HEK293 (cell line): ENCODE measurements at regions not wholly inside any gene's neighbourhood (a gene's known extent, or its start where the extent isn't known, plus 50 kb on each side); places are given as distances from the start of the nearest gene placed in this dataset.

Experiments
- CTCF ChIP-seq: fragments of 450-650 bp; formaldehyde crosslinking; IDR thresholded peaks from 2 replicates; pipeline ENCODE4 v1.5.1; 2016; ENCODE audit warnings: missing biosample characterization, missing genetic modification characterization
- REST ChIP-seq: fragments of 450-650 bp; formaldehyde crosslinking; IDR thresholded peaks from 2 replicates; pipeline ENCODE4 v1.5.1; 2016; ENCODE audit warnings: missing biosample characterization, missing genetic modification characterization
- ZBTB26 ChIP-seq: fragments of 450-650 bp; formaldehyde crosslinking; optimal IDR thresholded peaks from 2 replicates; pipeline ENCODE3; 2016; ENCODE audit warnings: missing biosample characterization, mild to moderate bottlenecking, missing genetic modification characterization
- ZBTB7A ChIP-seq: fragments of 450-650 bp; formaldehyde crosslinking; IDR thresholded peaks from 2 replicates; pipeline ENCODE4 v1.5.1; 2016; ENCODE audit warnings: low read depth, missing biosample characterization, missing genetic modification characterization
- ZNF155 ChIP-seq: fragments of 450-650 bp; formaldehyde crosslinking; IDR thresholded peaks from 2 replicates; pipeline ENCODE4 v1.5.1; 2016; ENCODE audit warnings: missing biosample characterization, missing genetic modification characterization
- ZNF174 ChIP-seq: fragments of 450-650 bp; formaldehyde crosslinking; IDR thresholded peaks from 2 replicates; pipeline ENCODE4 v1.5.0; 2017; ENCODE audit warnings: missing biosample characterization, mild to moderate bottlenecking, missing genetic modification characterization
- ZNF596 ChIP-seq: fragments of 450-650 bp; IDR thresholded peaks from 2 replicates; pipeline ENCODE4 v1.5.0; 2018; ENCODE audit warnings: missing biosample characterization, mild to moderate bottlenecking, missing genetic modification characterization, moderate library complexity
- ZNF639 ChIP-seq: fragments of 450-650 bp; formaldehyde crosslinking; IDR thresholded peaks from 2 replicates; pipeline ENCODE4 v1.5.1; 2016; ENCODE audit warnings: missing biosample characterization, missing genetic modification characterization
- ZNF658 ChIP-seq: fragments of 450-650 bp; formaldehyde crosslinking; IDR thresholded peaks from 2 replicates; pipeline ENCODE4; 2016; ENCODE audit warnings: missing biosample characterization, missing genetic modification characterization
- ZNF785 ChIP-seq: fragments of 450-650 bp; formaldehyde crosslinking; IDR thresholded peaks from 2 replicates; pipeline ENCODE4 v1.5.1; 2016; ENCODE audit warnings: missing biosample characterization, missing genetic modification characterization
- TF ChIP-seq, protein P1 (sequence below): fragments of 450-650 bp; formaldehyde crosslinking; IDR thresholded peaks from 2 replicates; pipeline ENCODE4 v1.5.1; 2016; ENCODE audit warnings: missing biosample characterization, missing genetic modification characterization

GRCh38 chr3:78312851-78313250, 1273.0 kb downstream of the ROBO2 start:
- TF ChIP-seq ZNF785 (no peak), ZNF155 (tag by site-specific recombination) (no peak), CTCF (tag by site-specific recombination) (no peak), ZNF658 (tag by site-specific recombination) (no peak), ZNF596 (tag by site-specific recombination) (no peak), ZNF174 (no peak), ZNF639 (tag by site-specific recombination) (no peak), REST (tag by site-specific recombination) (no peak), ZBTB26 (tag by site-specific recombination) (no peak), ZBTB7A (tag by site-specific recombination) (no peak)
- TF ChIP-seq, protein P1, sequence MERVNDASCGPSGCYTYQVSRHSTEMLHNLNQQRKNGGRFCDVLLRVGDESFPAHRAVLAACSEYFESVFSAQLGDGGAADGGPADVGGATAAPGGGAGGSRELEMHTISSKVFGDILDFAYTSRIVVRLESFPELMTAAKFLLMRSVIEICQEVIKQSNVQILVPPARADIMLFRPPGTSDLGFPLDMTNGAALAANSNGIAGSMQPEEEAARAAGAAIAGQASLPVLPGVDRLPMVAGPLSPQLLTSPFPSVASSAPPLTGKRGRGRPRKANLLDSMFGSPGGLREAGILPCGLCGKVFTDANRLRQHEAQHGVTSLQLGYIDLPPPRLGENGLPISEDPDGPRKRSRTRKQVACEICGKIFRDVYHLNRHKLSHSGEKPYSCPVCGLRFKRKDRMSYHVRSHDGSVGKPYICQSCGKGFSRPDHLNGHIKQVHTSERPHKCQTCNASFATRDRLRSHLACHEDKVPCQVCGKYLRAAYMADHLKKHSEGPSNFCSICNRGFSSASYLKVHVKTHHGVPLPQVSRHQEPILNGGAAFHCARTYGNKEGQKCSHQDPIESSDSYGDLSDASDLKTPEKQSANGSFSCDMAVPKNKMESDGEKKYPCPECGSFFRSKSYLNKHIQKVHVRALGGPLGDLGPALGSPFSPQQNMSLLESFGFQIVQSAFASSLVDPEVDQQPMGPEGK (tag by site-specific recombination): no peak
